Lower leg skin (tissue), 4 donors: ENCODE measurements at regions not wholly inside any gene's neighbourhood (a gene's known extent, or its start where the extent isn't known, plus 50 kb on each side); places are given as distances from the start of the nearest gene placed in this dataset.

Source experiments
- DNase-seq, 2 donors: peaks; one replicate each; pipeline ENCODE4 v3.0.0-alpha.2; 2019; ENCODE audit warnings: low spot score in 2 of 2
- H3K4me3 ChIP-seq: fragments of 200-600 bp; sonication (generic); 2 replicates; pipeline ENCODE4 v1.5.1; 2017; ENCODE audit warnings: mild to moderate bottlenecking, low read depth; ENCODE audit not compliant: poor library complexity, severe bottlenecking
- CTCF ChIP-seq, 3 donors: fragments of 450-650 bp; IDR thresholded peaks; one replicate each; pipeline ENCODE4 v1.5.1; 2016; ENCODE audit warnings: antibody characterized with exemption in 3 of 3, mild to moderate bottlenecking in 3 of 3, moderate library complexity in 2 of 3
- POLR2A ChIP-seq, 2 donors: fragments of 450-650 bp; IDR thresholded peaks; one replicate each; pipeline ENCODE4 v1.6.1; 2016 to 2017; ENCODE audit warnings: antibody characterized with exemption in 2 of 2, mild to moderate bottlenecking in 1 of 2, moderate library complexity in 1 of 2
- WGBS, 2 donors: methylation state at CpG; one replicate each; pipeline ENCODE4 v1.1.5; 2018; 5-methylcytosine and 5-hydroxymethylcytosine counted together
- intact Hi-C: fragments of 100-400 bp; cut with DNase I; formaldehyde crosslinking; loops from one replicate; pipeline ENCODE4 v1.15.0; 2023; ENCODE audit warnings: low total_unique reads

- DNase-seq, result no peak
- H3K4me3 ChIP-seq, result no peak overlapping the region
- TF ChIP-seq POLR2A (IDR thresholded peaks at IDR 0.05) (no peak), CTCF (IDR thresholded peaks at IDR 0.05) (no peak)
- intact Hi-C loops, result no loop called here
- WGBS, 2 donors, result 77 to 79% methylated on average over 2 of the region's 2 CpGs
Observed at GRCh38 chr2:22397847-22398246, 987.1 kb upstream of the KLHL29 start.

GRCh38 chr2:22403748-22404147 lies 981.2 kb upstream of the KLHL29 start:
- WGBS, 2 donors, result 81 to 86% methylated on average over 1 of the region's 1 CpG
- H3K4me3 ChIP-seq, result no peak overlapping the region
- DNase-seq, result no peak
- TF ChIP-seq POLR2A (IDR thresholded peaks at IDR 0.05) (no peak), CTCF (IDR thresholded peaks at IDR 0.05) (no peak)
- intact Hi-C loops, result no loop called here

GRCh38 chr2:22406625-22407024 lies 978.4 kb upstream of the KLHL29 start:
- intact Hi-C loops, result no loop called here
- H3K4me3 ChIP-seq, result no peak overlapping the region
- TF ChIP-seq POLR2A (IDR thresholded peaks at IDR 0.05), result no peak
- TF ChIP-seq CTCF (IDR thresholded peaks at IDR 0.05), result no peak
- WGBS, 2 donors, result 74 to 82% methylated on average over 2 of the region's 2 CpGs
- no peak for DNase-seq

- no peak for TF ChIP-seq POLR2A (IDR thresholded peaks at IDR 0.05)
- TF ChIP-seq CTCF (IDR thresholded peaks at IDR 0.05), result no peak
- intact Hi-C loops, result no loop called here
- H3K4me3 ChIP-seq, result no peak overlapping the region
- no peak for DNase-seq
Observed at GRCh38 chr2:22420076-22420475, 964.9 kb upstream of the KLHL29 start.

- TF ChIP-seq CTCF (IDR thresholded peaks at IDR 0.05) (no peak), POLR2A (IDR thresholded peaks at IDR 0.05) (no peak)
- no peak overlapping the region for H3K4me3 ChIP-seq
- WGBS, 2 donors, result 41 to 47% methylated on average over 1 of the region's 1 CpG
- intact Hi-C loops, result no loop called here
- DNase-seq, result no peak
Observed at GRCh38 chr2:22442051-22442450, 942.9 kb upstream of the KLHL29 start.

- TF ChIP-seq CTCF (IDR thresholded peaks at IDR 0.05), result no peak
- no peak overlapping the region for H3K4me3 ChIP-seq
- 80 to 85% methylated on average over 1 of the region's 1 CpG for WGBS, 2 donors
- DNase-seq, result no peak
- intact Hi-C loops, result no loop called here
Observed at GRCh38 chr2:22444281-22444680, 940.7 kb upstream of the KLHL29 start.
